Stimulated activated naive CD8-positive, alpha-beta T cell treated with anti-CD3 and anti-CD28 coated beads, Interleukin-15, Interleukin-2, amounts not matched to agents 100 ng/mL and 50 ng/mL, for 24 hours (primary cell): ENCODE measurements at regions not wholly inside any gene's neighbourhood (a gene's known extent, or its start where the extent isn't known, plus 50 kb on each side); places are given as distances from the start of the nearest gene placed in this dataset.

Experiments used
- H3K27ac Mint-ChIP-seq: one replicate; pipeline ENCODE4 v1.8.0; 2021; ENCODE audit warnings: mild to moderate bottlenecking, mixed read lengths
- H3K27me3 Mint-ChIP-seq: one replicate; pipeline ENCODE4 v1.8.0; 2021; ENCODE audit warnings: mixed read lengths
- H3K36me3 Mint-ChIP-seq: one replicate; pipeline ENCODE4 v1.8.0; 2021; ENCODE audit warnings: low read depth, mixed read lengths
- H3K4me1 Mint-ChIP-seq: one replicate; pipeline ENCODE4 v1.8.0; 2021; ENCODE audit warnings: low read depth, mixed read lengths
- H3K4me3 Mint-ChIP-seq: one replicate; pipeline ENCODE4 v1.8.0; 2021; ENCODE audit warnings: mild to moderate bottlenecking, mixed read lengths
- H3K9me3 Mint-ChIP-seq: one replicate; pipeline ENCODE4 v1.8.0; 2021; ENCODE audit warnings: mixed read lengths

GRCh38 chr18:78564030-78564429 is 415.6 kb upstream of the SALL3 start:
- Mint-ChIP-seq H3K4me3 (no peak overlapping the region), H3K27ac (no peak overlapping the region), H3K9me3 (peaks cover 12% of the 10 kb centered on the region), H3K27me3 (no peaks in the 10 kb centered on the region), H3K4me1 (no peaks in the 10 kb centered on the region), H3K36me3 (no peaks in the 10 kb centered on the region)

- H3K27ac Mint-ChIP-seq, result no peak overlapping the region
- no peaks in the 10 kb centered on the region for H3K27me3 Mint-ChIP-seq
- H3K9me3 Mint-ChIP-seq, result peaks cover 13% of the 10 kb centered on the region
- no peaks in the 10 kb centered on the region for H3K4me1 Mint-ChIP-seq
- no peak overlapping the region for H3K4me3 Mint-ChIP-seq
- H3K36me3 Mint-ChIP-seq, result no peaks in the 10 kb centered on the region
Observed at GRCh38 chr18:78564518-78564917, 415.1 kb upstream of the SALL3 start.

- no peaks in the 10 kb centered on the region for H3K27me3 Mint-ChIP-seq
- H3K4me1 Mint-ChIP-seq, result no peaks in the 10 kb centered on the region
- no peak overlapping the region for H3K27ac Mint-ChIP-seq
- no peak overlapping the region for H3K4me3 Mint-ChIP-seq
- no peaks in the 10 kb centered on the region for H3K36me3 Mint-ChIP-seq
- peaks cover 20% of the 10 kb centered on the region for H3K9me3 Mint-ChIP-seq
Observed at GRCh38 chr18:78565240-78565639, 414.4 kb upstream of the SALL3 start.

GRCh38 chr18:78566065-78566464 is 413.6 kb upstream of the SALL3 start:
- Mint-ChIP-seq H3K4me1 (no peaks in the 10 kb centered on the region), H3K27me3 (no peaks in the 10 kb centered on the region), H3K4me3 (no peak overlapping the region), H3K27ac (no peak overlapping the region), H3K36me3 (no peaks in the 10 kb centered on the region), H3K9me3 (peaks cover 22% of the 10 kb centered on the region)

- H3K4me3 Mint-ChIP-seq, result no peak overlapping the region
- H3K27me3 Mint-ChIP-seq, result no peaks in the 10 kb centered on the region
- H3K36me3 Mint-ChIP-seq, result no peaks in the 10 kb centered on the region
- no peaks in the 10 kb centered on the region for H3K4me1 Mint-ChIP-seq
- H3K27ac Mint-ChIP-seq, result no peak overlapping the region
- peaks cover 22% of the 10 kb centered on the region for H3K9me3 Mint-ChIP-seq
Observed at GRCh38 chr18:78566720-78567119, 412.9 kb upstream of the SALL3 start.

GRCh38 chr18:78571063-78571785 is 408.4 kb upstream of the SALL3 start:
- H3K9me3 Mint-ChIP-seq, result peaks cover 36% of the 10 kb centered on the region
- no peak overlapping the region for H3K27ac Mint-ChIP-seq
- H3K4me1 Mint-ChIP-seq, result no peaks in the 10 kb centered on the region
- H3K27me3 Mint-ChIP-seq, result no peaks in the 10 kb centered on the region
- H3K36me3 Mint-ChIP-seq, result no peaks in the 10 kb centered on the region
- H3K4me3 Mint-ChIP-seq, result no peak overlapping the region

- no peak overlapping the region for H3K27ac Mint-ChIP-seq
- no peaks in the 10 kb centered on the region for H3K27me3 Mint-ChIP-seq
- no peak overlapping the region for H3K4me3 Mint-ChIP-seq
- no peaks in the 10 kb centered on the region for H3K4me1 Mint-ChIP-seq
- H3K9me3 Mint-ChIP-seq, result peaks cover 35% of the 10 kb centered on the region
- no peaks in the 10 kb centered on the region for H3K36me3 Mint-ChIP-seq
Observed at GRCh38 chr18:78571831-78572347, 407.7 kb upstream of the SALL3 start.

GRCh38 chr18:78573773-78574172 is 405.8 kb upstream of the SALL3 start:
- Mint-ChIP-seq H3K4me1 (no peaks in the 10 kb centered on the region), H3K27ac (no peak overlapping the region), H3K36me3 (no peaks in the 10 kb centered on the region), H3K27me3 (no peaks in the 10 kb centered on the region), H3K9me3 (peaks cover 24% of the 10 kb centered on the region), H3K4me3 (no peak overlapping the region)

GRCh38 chr18:78576967-78577366 is 402.7 kb upstream of the SALL3 start:
- H3K36me3 Mint-ChIP-seq, result no peaks in the 10 kb centered on the region
- no peak overlapping the region for H3K27ac Mint-ChIP-seq
- no peak overlapping the region for H3K4me3 Mint-ChIP-seq
- no peaks in the 10 kb centered on the region for H3K4me1 Mint-ChIP-seq
- no peaks in the 10 kb centered on the region for H3K27me3 Mint-ChIP-seq
- H3K9me3 Mint-ChIP-seq, result peaks cover 17% of the 10 kb centered on the region

- H3K36me3 Mint-ChIP-seq, result no peaks in the 10 kb centered on the region
- no peaks in the 10 kb centered on the region for H3K27me3 Mint-ChIP-seq
Observed at GRCh38 chr18:78579449-78579848, 400.2 kb upstream of the SALL3 start.

GRCh38 chr18:78579854-78580577 is 399.6 kb upstream of the SALL3 start:
- Mint-ChIP-seq H3K27me3 (no peaks in the 10 kb centered on the region), H3K27ac (no peak overlapping the region), H3K36me3 (no peaks in the 10 kb centered on the region), H3K9me3 (peaks cover 5% of the 10 kb centered on the region), H3K4me3 (no peak overlapping the region), H3K4me1 (no peaks in the 10 kb centered on the region)

More at GRCh38 chr18:78579449-78579848, 400.2 kb upstream of the SALL3 start:
- Mint-ChIP-seq H3K27ac (no peak overlapping the region), H3K9me3 (peaks cover 8% of the 10 kb centered on the region), H3K4me1 (no peaks in the 10 kb centered on the region), H3K4me3 (no peak overlapping the region)

- H3K9me3 Mint-ChIP-seq, result peaks cover 4% of the 10 kb centered on the region
- no peak overlapping the region for H3K4me3 Mint-ChIP-seq
- H3K27me3 Mint-ChIP-seq, result no peaks in the 10 kb centered on the region
- H3K36me3 Mint-ChIP-seq, result no peaks in the 10 kb centered on the region
- no peak overlapping the region for H3K27ac Mint-ChIP-seq
- no peaks in the 10 kb centered on the region for H3K4me1 Mint-ChIP-seq
Observed at GRCh38 chr18:78580835-78581339, 398.7 kb upstream of the SALL3 start.

- no peaks in the 10 kb centered on the region for H3K4me1 Mint-ChIP-seq
- H3K36me3 Mint-ChIP-seq, result no peaks in the 10 kb centered on the region
- no peaks in the 10 kb centered on the region for H3K27me3 Mint-ChIP-seq
- H3K27ac Mint-ChIP-seq, result no peak overlapping the region
- H3K9me3 Mint-ChIP-seq, result peaks cover 4% of the 10 kb centered on the region
- H3K4me3 Mint-ChIP-seq, result no peak overlapping the region
Observed at GRCh38 chr18:78582181-78582709, 397.4 kb upstream of the SALL3 start.

GRCh38 chr18:78582898-78583738 is 396.5 kb upstream of the SALL3 start:
- H3K27ac Mint-ChIP-seq, result no peak overlapping the region
- H3K36me3 Mint-ChIP-seq, result no peaks in the 10 kb centered on the region
- H3K9me3 Mint-ChIP-seq, result peaks cover 4% of the 10 kb centered on the region
- H3K27me3 Mint-ChIP-seq, result no peaks in the 10 kb centered on the region
- no peak overlapping the region for H3K4me3 Mint-ChIP-seq
- no peaks in the 10 kb centered on the region for H3K4me1 Mint-ChIP-seq
